Psoas muscle (tissue), 7 donors: ENCODE measurements at regions not wholly inside any gene's neighbourhood (a gene's known extent, or its start where the extent isn't known, plus 50 kb on each side); places are given as distances from the start of the nearest gene placed in this dataset.

Source experiments
- ATAC-seq, 4 donors: fragments of 200-7000 bp; cut with Tn5 transposase; one replicate each; pipeline ENCODE4 v1.9.1; 2020; ENCODE audit warnings: moderate library complexity in 3 of 4, mild to moderate bottlenecking in 2 of 4
- DNase-seq, 2 donors: peaks; one replicate each; pipeline ENCODE4 v3.0.0-alpha.2; 2020
- H3K27ac ChIP-seq: fragments of 200-600 bp; one replicate; pipeline ENCODE4 v1.8.0; 2022
- H3K27me3 ChIP-seq, 3 donors: fragments of 200-600 bp in 1 of 3; one replicate each; pipeline versions ENCODE4 v1.6.1 to v1.8.0; 2013 to 2022; ENCODE audit warnings: low read length in 2 of 3, mild to moderate bottlenecking in 2 of 3, moderate library complexity in 1 of 3; ENCODE audit not compliant: insufficient read depth in 3 of 3
- H3K36me3 ChIP-seq, 2 donors: fragments of 200-600 bp in 1 of 2; one replicate each; pipeline versions ENCODE4 v1.6.1 to v1.8.0; 2013 to 2022; ENCODE audit warnings: low read depth in 1 of 2, mild to moderate bottlenecking in 1 of 2, moderate library complexity in 1 of 2; ENCODE audit not compliant: insufficient read depth in 1 of 2
- H3K4me1 ChIP-seq: fragments of 200-600 bp; one replicate; pipeline ENCODE4 v1.8.0; 2022
- H3K4me3 ChIP-seq: fragments of 200-600 bp; one replicate; pipeline ENCODE4 v1.8.0; 2022; ENCODE audit warnings: mild to moderate bottlenecking
- H3K9me3 ChIP-seq: fragments of 200-600 bp; one replicate; pipeline ENCODE4 v1.8.0; 2022
- WGBS, 3 donors: extraction: QIAGEN DNeasy Blood & Tissue Kit; methylation state at CpG; one replicate each; pipeline versions ENCODE4 v1.1.6 to v1.1.7; 2013; 5-methylcytosine and 5-hydroxymethylcytosine counted together
- intact Hi-C, 2 donors: fragments of 100-400 bp; cut with DNase I; formaldehyde crosslinking; loops; one replicate each; pipeline versions ENCODE4 v1.11.0 to v1.14.2; 2022
- TF ChIP-seq, protein P1 (sequence below): fragments of 200-600 bp; IDR thresholded peaks from one replicate; pipeline ENCODE4 v1.8.0; 2022; ENCODE audit warnings: antibody characterized with exemption
- donor health status: healthy with polysubstance abuse.
- donor health status: DM: no; HTN: no; CAD: no; lungs with moderate emphysema.
- donor health status: Bipolar disorder and iron deficiency.
- donor health status: healthy.
- donor health status: DM: yes; HTN: yes; CAD: no.
- donor health status: DM: no; HTN: no; CAD: no.
- donor health status: DM: yes; HTN: yes; CAD: no.

DNA sequence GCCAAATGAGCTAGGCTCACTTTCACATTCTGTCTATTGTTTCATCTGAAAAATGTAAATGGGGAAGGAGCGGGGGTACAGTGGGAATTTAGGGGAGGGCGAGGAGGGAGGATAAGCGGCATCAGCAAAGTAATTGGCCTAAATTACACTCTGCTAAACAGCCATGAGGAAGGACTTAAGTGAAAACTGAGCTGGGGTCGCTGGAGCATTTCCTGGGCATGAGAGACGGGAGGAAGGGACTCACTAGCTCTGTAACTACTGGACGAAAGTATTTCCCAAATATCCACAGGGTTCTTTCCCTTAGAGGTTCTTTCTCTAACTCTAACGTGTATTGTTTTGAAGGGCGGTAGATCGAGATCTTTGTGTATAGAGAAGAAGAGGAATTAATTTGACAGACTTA lies 418.0 kb downstream of the SOX2 start:
- no peaks in the 10 kb centered on the region for H3K4me1 ChIP-seq

DNA sequence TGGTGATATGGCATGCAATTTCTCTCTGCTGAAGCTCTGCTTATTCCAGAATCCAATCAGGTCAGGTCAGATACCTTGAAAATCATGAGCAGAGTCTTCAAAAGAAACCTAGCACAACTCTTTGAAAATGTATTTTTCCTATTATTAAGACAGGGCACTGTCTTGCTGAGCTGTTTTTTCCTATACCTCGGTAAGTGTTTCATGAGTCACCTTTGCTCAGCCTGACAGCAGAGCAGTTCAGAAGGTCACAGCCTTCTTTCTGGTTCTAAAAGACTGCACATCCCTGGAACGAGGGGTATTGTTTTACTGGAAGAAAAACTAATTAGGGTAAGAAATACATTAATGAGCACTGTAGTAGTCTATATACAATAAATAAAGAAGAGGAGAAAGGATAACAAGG lies 422.0 kb downstream of the SOX2 start:
- DNase-seq (no peak), ATAC-seq (no peak)
- intact Hi-C loops, result no loop called here
- H3K4me1 ChIP-seq, result no peaks in the 10 kb centered on the region
- H3K36me3 ChIP-seq, result no peaks in the 10 kb centered on the region
- 42 to 53% (median 50%) methylated on average over 2 of the region's 2 CpGs for WGBS, 3 donors
- H3K27me3 ChIP-seq, result peaks cover 0 to 3% (median 0%) of the 10 kb centered on the region in 3 donors
- no peak overlapping the region for H3K27ac ChIP-seq
- TF ChIP-seq, protein P1, sequence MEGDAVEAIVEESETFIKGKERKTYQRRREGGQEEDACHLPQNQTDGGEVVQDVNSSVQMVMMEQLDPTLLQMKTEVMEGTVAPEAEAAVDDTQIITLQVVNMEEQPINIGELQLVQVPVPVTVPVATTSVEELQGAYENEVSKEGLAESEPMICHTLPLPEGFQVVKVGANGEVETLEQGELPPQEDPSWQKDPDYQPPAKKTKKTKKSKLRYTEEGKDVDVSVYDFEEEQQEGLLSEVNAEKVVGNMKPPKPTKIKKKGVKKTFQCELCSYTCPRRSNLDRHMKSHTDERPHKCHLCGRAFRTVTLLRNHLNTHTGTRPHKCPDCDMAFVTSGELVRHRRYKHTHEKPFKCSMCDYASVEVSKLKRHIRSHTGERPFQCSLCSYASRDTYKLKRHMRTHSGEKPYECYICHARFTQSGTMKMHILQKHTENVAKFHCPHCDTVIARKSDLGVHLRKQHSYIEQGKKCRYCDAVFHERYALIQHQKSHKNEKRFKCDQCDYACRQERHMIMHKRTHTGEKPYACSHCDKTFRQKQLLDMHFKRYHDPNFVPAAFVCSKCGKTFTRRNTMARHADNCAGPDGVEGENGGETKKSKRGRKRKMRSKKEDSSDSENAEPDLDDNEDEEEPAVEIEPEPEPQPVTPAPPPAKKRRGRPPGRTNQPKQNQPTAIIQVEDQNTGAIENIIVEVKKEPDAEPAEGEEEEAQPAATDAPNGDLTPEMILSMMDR, result no peak
- no peak overlapping the region for H3K4me3 ChIP-seq
- no peaks in the 10 kb centered on the region for H3K9me3 ChIP-seq

More for the DNA sequence above, 418.0 kb downstream of the SOX2 start:
- ATAC-seq (no peak), DNase-seq (no peak)
- Histone ChIP-seq H3K27me3 (peaks cover 0 to 3% (median 0%) of the 10 kb centered on the region in 3 donors), H3K4me3 (no peak overlapping the region), H3K36me3 (no peaks in the 10 kb centered on the region), H3K9me3 (no peaks in the 10 kb centered on the region), H3K27ac (no peak overlapping the region)
- TF ChIP-seq, protein P1, result no peak
- intact Hi-C loops, result no loop called here
- WGBS, 3 donors, result 49 to 53% (median 50%) methylated on average over 9 of the region's 9 CpGs

DNA sequence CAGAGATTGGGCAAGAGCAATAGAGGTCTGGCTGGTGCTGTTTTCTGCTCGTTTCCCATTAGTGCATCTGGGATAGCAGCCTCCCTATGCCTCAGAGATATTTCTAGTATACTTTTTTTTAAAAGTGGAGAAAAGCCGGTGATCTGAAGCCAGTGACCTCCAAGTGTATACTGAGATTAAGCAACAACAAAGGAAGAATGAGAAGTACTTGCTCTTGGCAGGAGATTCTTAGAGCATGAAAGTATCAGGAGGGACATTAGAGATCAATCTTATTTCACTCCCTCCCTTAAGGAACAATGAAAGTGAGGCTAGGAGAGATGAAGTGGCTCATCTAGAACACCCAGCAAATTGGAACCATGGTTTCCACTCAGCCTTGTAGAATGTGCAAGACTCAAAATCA lies 423.3 kb downstream of the SOX2 start:
- no peaks in the 10 kb centered on the region for H3K4me1 ChIP-seq
- no peaks in the 10 kb centered on the region for H3K27me3 ChIP-seq
- 58 to 62% (median 58%) methylated on average over 2 of the region's 2 CpGs for WGBS, 3 donors
- DNase-seq, result no peak
- TF ChIP-seq, protein P1, result no peak
- no peak overlapping the region for H3K27ac ChIP-seq
- H3K9me3 ChIP-seq, result no peaks in the 10 kb centered on the region
- ATAC-seq, result no peak
- H3K36me3 ChIP-seq, result no peaks in the 10 kb centered on the region
- intact Hi-C loops, result no loop called here
- H3K4me3 ChIP-seq, result no peak overlapping the region

DNA sequence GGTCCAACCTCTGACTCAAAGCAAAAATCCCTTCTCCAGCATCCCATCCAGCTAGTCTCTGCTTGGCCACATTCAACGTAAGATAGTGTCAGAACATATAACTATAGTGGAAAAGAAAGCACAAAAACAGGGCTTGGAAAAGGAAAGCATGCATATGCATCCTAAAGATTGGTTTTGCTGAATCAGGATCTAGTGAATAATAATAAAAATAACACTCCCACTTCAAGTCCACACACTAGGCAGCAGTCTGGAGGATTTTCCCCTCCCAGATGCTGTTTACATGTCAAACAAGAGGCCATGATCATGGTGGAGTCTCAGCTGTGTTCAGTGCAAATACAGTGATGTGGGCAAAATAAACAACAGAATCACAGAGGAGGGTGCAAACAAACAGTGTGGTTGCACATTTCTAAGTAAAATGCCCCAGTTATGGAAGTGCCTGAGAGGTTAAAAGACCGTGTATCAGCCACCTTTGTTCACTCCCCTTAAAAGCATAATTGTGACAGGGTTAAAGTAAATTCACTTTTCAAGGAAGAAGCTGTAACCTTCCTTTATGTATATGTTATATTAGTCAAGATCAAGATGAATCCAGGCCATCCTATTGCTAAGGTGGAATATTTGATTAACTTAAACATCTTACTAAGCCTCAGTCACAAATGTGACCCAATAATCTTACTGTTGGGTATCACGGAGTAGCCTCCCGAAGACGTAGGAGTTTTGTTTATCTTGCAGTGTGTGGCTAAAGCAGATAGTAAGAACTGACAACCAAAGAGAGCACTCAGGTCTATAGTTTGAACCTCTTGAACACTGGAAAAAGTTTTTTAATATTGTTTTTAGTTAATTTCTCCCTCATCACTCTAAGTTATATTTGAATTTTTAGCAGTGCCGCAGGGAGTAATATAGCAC lies 424.5 kb downstream of the SOX2 start:
- Histone ChIP-seq H3K4me3 (no peak overlapping the region), H3K27ac (no peak overlapping the region), H3K4me1 (no peaks in the 10 kb centered on the region), H3K27me3 (no peaks in the 10 kb centered on the region), H3K9me3 (no peaks in the 10 kb centered on the region), H3K36me3 (no peaks in the 10 kb centered on the region)
- TF ChIP-seq, protein P1, result no peak
- 69 to 75% (median 72%) methylated on average over 6 of the region's 6 CpGs for WGBS, 3 donors
- intact Hi-C loops, result no loop called here
- DNase-seq (no peak), ATAC-seq (no peak)
